GM23338 (cell line): ENCODE measurements at regions not wholly inside any gene's neighbourhood (a gene's known extent, or its start where the extent isn't known, plus 50 kb on each side); places are given as distances from the start of the nearest gene placed in this dataset.

ENCODE experiments used
- ATAC-seq: fragments of 200-7000 bp; cut with Tn5 transposase; 3 replicates; pipeline ENCODE4 v1.9.1; 2020
- DNase-seq: peaks from one replicate; pipeline ENCODE4 v3.0.0-alpha.2; 2015; ENCODE audit warnings: low spot score
- H2AFZ ChIP-seq: fragments of 200-600 bp; sonication (generic); 2 replicates; pipeline ENCODE4 v1.8.0; 2016; ENCODE audit warnings: antibody characterized with exemption, mild to moderate bottlenecking, moderate library complexity
- H3F3A ChIP-seq: fragments of 200-600 bp; sonication (generic); replicated peaks from 2 replicates; pipeline ENCODE4 v1.8.0; 2017; ENCODE audit warnings: antibody characterized with exemption, mixed run types, low read depth
- H3K27ac ChIP-seq: fragments of 200-600 bp; sonication (generic); 2 replicates; pipeline ENCODE4 v1.6.1; 2016; ENCODE audit warnings: low read depth
- H3K27me3 ChIP-seq: fragments of 200-600 bp; sonication (generic); 2 replicates; pipeline ENCODE4 v1.8.0; 2016; ENCODE audit warnings: mild to moderate bottlenecking, mixed run types, moderate library complexity; ENCODE audit not compliant: insufficient read depth
- H3K36me3 ChIP-seq: fragments of 200-600 bp; sonication (generic); 2 replicates; pipeline ENCODE4 v1.8.0; 2016; ENCODE audit warnings: mild to moderate bottlenecking; ENCODE audit not compliant: insufficient read depth
- H3K4me1 ChIP-seq: fragments of 200-600 bp; sonication (generic); 2 replicates; pipeline ENCODE4 v1.8.0; 2016; ENCODE audit warnings: mild to moderate bottlenecking, moderate library complexity; ENCODE audit not compliant: insufficient read depth
- H3K4me2 ChIP-seq: fragments of 200-600 bp; sonication (generic); 2 replicates; pipeline ENCODE4 v1.7.1; 2017; ENCODE audit warnings: mixed run types
- H3K4me3 ChIP-seq: fragments of 200-600 bp; sonication (generic); 2 replicates; pipeline ENCODE4 v1.6.1; 2016; ENCODE audit warnings: mixed run types
- H3K79me2 ChIP-seq: fragments of 200-600 bp; sonication (generic); replicated peaks from 2 replicates; pipeline ENCODE4 v1.8.0; 2017; ENCODE audit warnings: mild to moderate bottlenecking; ENCODE audit not compliant: insufficient read depth
- H3K9me2 ChIP-seq: fragments of 200-600 bp; sonication (generic); 2 replicates; pipeline ENCODE4 v1.8.0; 2017; ENCODE audit not compliant: insufficient read depth
- H4K20me1 ChIP-seq: fragments of 200-600 bp; sonication (generic); replicated peaks from 2 replicates; pipeline ENCODE4 v1.8.0; 2017; ENCODE audit warnings: mild to moderate bottlenecking; ENCODE audit not compliant: insufficient read depth
- H3K27ac Mint-ChIP-seq: 2 replicates; pipeline ENCODE4 v1.8.0; 2020; ENCODE audit warnings: inconsistent platforms, mild to moderate bottlenecking, moderate library complexity, mixed read lengths
- H3K27me3 Mint-ChIP-seq: 3 replicates; pipeline ENCODE4 v1.8.0; 2022; ENCODE audit warnings: low read depth, mild to moderate bottlenecking, moderate library complexity, mixed read lengths, inconsistent platforms; ENCODE audit not compliant: insufficient read depth, poor library complexity
- H3K36me3 Mint-ChIP-seq: 3 replicates; pipeline ENCODE4 v1.8.0; 2021; ENCODE audit warnings: low read depth, mild to moderate bottlenecking, inconsistent platforms, moderate library complexity, mixed read lengths
- H3K4me1 Mint-ChIP-seq: 3 replicates; pipeline ENCODE4 v1.8.0; 2020; ENCODE audit warnings: mild to moderate bottlenecking, inconsistent platforms, mixed read lengths
- H3K4me3 Mint-ChIP-seq: 3 replicates; pipeline ENCODE4 v1.8.0; 2021; ENCODE audit warnings: moderate library complexity, mild to moderate bottlenecking, inconsistent platforms, mixed read lengths
- H3K9me3 Mint-ChIP-seq: 3 replicates; pipeline ENCODE4 v1.8.0; 2020; ENCODE audit warnings: moderate library complexity, mild to moderate bottlenecking, inconsistent platforms, mixed read lengths
- CTCF ChIP-seq, 2 experiments: fragments of 200-600 bp in 1 of 2; sonication (generic) in 1 of 2; conservative IDR thresholded peaks; 2 replicates each; pipeline versions ENCODE4 v1.5.1 to v1.6.1; 2016 to 2017; ENCODE audit warnings: antibody characterized with exemption in 2 of 2, low read depth in 2 of 2, mild to moderate bottlenecking in 2 of 2, moderate library complexity in 1 of 2
- EZH2 ChIP-seq: fragments of 200-600 bp; sonication (generic); IDR thresholded peaks from one replicate; pipeline ENCODE4 v1.8.0; 2017; ENCODE audit warnings: antibody characterized with exemption, mild to moderate bottlenecking, low read depth; ENCODE audit not compliant: unreplicated experiment
- JUNB ChIP-seq: IDR thresholded peaks from one replicate; pipeline ENCODE4 v1.6.1; 2016; ENCODE audit warnings: antibody characterized with exemption; ENCODE audit not compliant: unreplicated experiment
- NANOG ChIP-seq: IDR thresholded peaks from 2 replicates; pipeline ENCODE4 v1.6.1; 2016; ENCODE audit warnings: antibody characterized with exemption, borderline replicate concordance
- POLR2AphosphoS5 ChIP-seq: IDR thresholded peaks from 2 replicates; pipeline ENCODE4 v1.6.1; 2016; ENCODE audit warnings: antibody characterized with exemption, low read depth
- ZNF114 ChIP-seq: fragments of 250-450 bp; sonication (Bioruptor Pico); IDR thresholded peaks from 2 replicates; pipeline ENCODE4 v1.5.0; 2020; ENCODE audit warnings: mild to moderate bottlenecking, moderate library complexity
- ZNF331 ChIP-seq: fragments of 250-450 bp; sonication (Bioruptor Pico); IDR thresholded peaks from 2 replicates; pipeline ENCODE4 v1.5.0; 2020; ENCODE audit warnings: low read depth, mild to moderate bottlenecking, moderate library complexity
- ZNF462 ChIP-seq: fragments of 250-450 bp; sonication (Bioruptor Pico); IDR thresholded peaks from 2 replicates; pipeline ENCODE4 v1.5.0; 2020; ENCODE audit warnings: mild to moderate bottlenecking, moderate library complexity
- TF ChIP-seq, protein P1 (sequence below): IDR thresholded peaks from 2 replicates; pipeline ENCODE4 v1.6.1; 2016; ENCODE audit warnings: antibody characterized with exemption

DNA sequence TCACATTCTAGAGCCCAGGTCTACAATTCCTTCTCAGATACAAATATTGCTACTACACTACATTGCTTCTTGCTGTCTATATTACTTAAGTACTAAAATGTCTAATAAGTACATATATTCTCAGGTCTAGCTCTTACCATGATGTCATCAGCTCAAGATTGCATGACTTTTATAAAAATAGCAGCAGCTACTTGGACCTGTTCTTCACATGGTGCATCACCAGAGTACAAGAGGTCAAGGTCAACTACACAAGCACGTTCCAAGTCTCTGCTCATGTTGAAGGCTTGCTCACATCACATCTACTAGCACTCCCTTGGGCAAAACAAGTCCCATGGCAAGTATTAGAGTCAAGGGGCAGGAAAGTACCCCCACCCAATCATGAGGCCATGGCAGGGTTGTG lies 465.6 kb downstream of the MED13L start (continued):
- TF ChIP-seq EZH2 (no peak), CTCF (conservative IDR thresholded peaks at IDR 0.05; ENCODE audit: low read depth in 2 of 2) (no peak), ZNF114 (CRISPR knock-in tag) (no peak)

DNA sequence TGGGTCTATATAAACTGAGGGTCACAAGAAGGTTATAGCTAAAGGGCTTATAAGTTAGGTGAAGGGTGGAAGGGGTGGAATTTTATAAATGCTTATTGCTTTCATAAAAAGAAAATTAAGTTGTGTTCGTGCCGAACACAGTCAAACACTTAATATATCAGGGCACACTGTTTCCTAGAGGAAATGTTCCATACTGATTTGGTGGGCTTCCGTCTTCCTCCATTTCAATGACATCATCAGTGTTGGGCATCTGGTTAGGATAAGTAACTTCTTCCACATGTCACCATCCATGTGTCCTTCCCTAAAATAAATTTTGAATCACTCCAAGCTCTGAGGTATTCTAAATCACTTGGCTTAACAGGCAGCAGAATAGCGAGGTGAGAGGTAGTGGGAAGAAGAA lies 466.4 kb downstream of the MED13L start:
- DNase-seq (no peak), ATAC-seq (no peak)
- H3K27ac Mint-ChIP-seq: no peak overlapping the region
- peaks cover 6% of the 10 kb centered on the region; the same call in 2 of the 3 replicates for H3K9me3 Mint-ChIP-seq
- Histone ChIP-seq H3K27ac (no peak overlapping the region), H3K4me2 (no peak overlapping the region), H3K4me1 (no peaks in the 10 kb centered on the region), H3K27me3 (no peaks in the 10 kb centered on the region), H4K20me1 (no peaks in the 10 kb centered on the region), H3K4me3 (no peak overlapping the region), H3K79me2 (no peaks in the 10 kb centered on the region), H3F3A (no peaks in the 10 kb centered on the region), H2AFZ (no peak overlapping the region), H3K36me3 (no peaks in the 10 kb centered on the region), H3K9me2 (peaks cover 11% of the 10 kb centered on the region; the same call in 1 of the 2 replicates)
- TF ChIP-seq ZNF114 (CRISPR knock-in tag): no peak
- TF ChIP-seq JUNB: no peak
- no peak for TF ChIP-seq ZNF331
- H3K27me3 Mint-ChIP-seq: peaks cover 4% of the 10 kb centered on the region
- H3K4me3 Mint-ChIP-seq: no peak overlapping the region
- no peaks in the 10 kb centered on the region for H3K4me1 Mint-ChIP-seq
- no peaks in the 10 kb centered on the region for H3K36me3 Mint-ChIP-seq

DNA sequence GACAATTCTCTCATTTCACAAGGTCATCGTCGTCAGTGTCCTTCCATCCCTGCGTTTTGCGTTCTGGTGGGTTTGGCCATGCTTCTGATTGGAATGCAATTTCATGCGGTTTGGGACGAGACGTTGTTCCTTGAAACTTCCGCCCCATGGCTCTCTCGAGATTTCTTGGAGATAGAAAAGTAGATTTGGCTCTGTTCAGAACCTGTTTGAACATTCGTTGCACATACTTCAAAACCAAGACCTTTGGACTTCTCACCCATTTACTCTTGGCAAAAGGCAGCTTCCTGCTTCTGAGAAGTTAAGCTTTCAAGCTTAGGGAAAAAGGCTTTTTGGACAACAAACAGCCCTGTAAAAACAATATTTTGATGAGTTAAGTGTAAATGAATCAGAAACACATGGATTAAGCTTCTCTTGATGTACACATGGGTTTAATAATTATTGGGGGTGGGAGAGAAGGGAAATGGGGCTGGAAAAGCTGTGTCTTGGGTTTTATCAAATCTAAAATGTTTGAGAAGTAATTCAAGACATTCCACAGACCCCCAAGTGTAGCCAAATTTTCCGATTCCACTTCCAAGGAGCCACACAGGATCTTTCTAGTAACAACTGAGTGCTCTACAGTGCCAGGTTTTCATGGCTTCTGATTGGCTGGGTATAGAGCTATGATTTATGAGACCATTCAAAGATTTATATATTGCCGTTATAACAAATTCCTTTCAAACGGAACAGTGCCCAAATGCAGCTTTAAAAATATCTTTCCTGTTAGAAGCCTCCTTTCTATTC lies 467.2 kb downstream of the MED13L start:
- peaks cover 11% of the 10 kb centered on the region; the same call in 1 of the 2 replicates for H3K9me2 ChIP-seq
- Mint-ChIP-seq H3K9me3 (peaks cover 6% of the 10 kb centered on the region; the same call in 2 of the 3 replicates), H3K4me3 (no peak overlapping the region), H3K27ac (no peak overlapping the region), H3K27me3 (peaks cover 4% of the 10 kb centered on the region), H3K4me1 (no peaks in the 10 kb centered on the region), H3K36me3 (no peaks in the 10 kb centered on the region)
- no peaks in the 10 kb centered on the region for H4K20me1 ChIP-seq
- no peaks in the 10 kb centered on the region for H3K4me1 ChIP-seq
- H3K79me2 ChIP-seq: no peaks in the 10 kb centered on the region
- H3K36me3 ChIP-seq: no peaks in the 10 kb centered on the region
- H3K27me3 ChIP-seq: no peaks in the 10 kb centered on the region
- no peak overlapping the region for H3K27ac ChIP-seq
- H3F3A ChIP-seq: no peaks in the 10 kb centered on the region
- no peak overlapping the region for H3K4me3 ChIP-seq
- ATAC-seq: no peak
- no peak overlapping the region for H2AFZ ChIP-seq
- DNase-seq: no peak
- H3K4me2 ChIP-seq: no peak overlapping the region
- TF ChIP-seq NANOG (no peak), ZNF462 (CRISPR knock-in tag) (no peak), POLR2AphosphoS5 (no peak), ZNF114 (CRISPR knock-in tag) (no peak), JUNB (no peak)
- TF ChIP-seq, protein P1, sequence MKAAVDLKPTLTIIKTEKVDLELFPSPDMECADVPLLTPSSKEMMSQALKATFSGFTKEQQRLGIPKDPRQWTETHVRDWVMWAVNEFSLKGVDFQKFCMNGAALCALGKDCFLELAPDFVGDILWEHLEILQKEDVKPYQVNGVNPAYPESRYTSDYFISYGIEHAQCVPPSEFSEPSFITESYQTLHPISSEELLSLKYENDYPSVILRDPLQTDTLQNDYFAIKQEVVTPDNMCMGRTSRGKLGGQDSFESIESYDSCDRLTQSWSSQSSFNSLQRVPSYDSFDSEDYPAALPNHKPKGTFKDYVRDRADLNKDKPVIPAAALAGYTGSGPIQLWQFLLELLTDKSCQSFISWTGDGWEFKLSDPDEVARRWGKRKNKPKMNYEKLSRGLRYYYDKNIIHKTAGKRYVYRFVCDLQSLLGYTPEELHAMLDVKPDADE: no peak
